ENCODE measurements at regions not wholly inside any gene's neighbourhood (a gene's known extent, or its start where the extent isn't known, plus 50 kb on each side); places are given as distances from the start of the nearest gene placed in this dataset.

- no peak for TF ChIP-seq CTCF (IDR thresholded peaks at IDR 0.05; ENCODE audit: insufficient read depth, low read length, poor library complexity, severe bottlenecking)
- Histone ChIP-seq H3K36me3 (ENCODE audit: control insufficient read depth, insufficient read depth, low read length) (no peaks in the 10 kb centered on the region), H3K4me3 (ENCODE audit: low read depth, low read length) (no peak overlapping the region), H3K27me3 (ENCODE audit: control insufficient read depth, insufficient read depth, low read length) (no peaks in the 10 kb centered on the region)
- no peak for DNase-seq (ENCODE audit: low read depth)
Measured at GRCh38 chr11:33959855-33960400, 68.1 kb upstream of the LMO2 start.

- peaks cover 2% of the 10 kb centered on the region for H3K27me3 ChIP-seq (ENCODE audit: control insufficient read depth, insufficient read depth, low read length)
- no peak for TF ChIP-seq CTCF (IDR thresholded peaks at IDR 0.05; ENCODE audit: insufficient read depth, low read length, poor library complexity, severe bottlenecking)
- no peaks in the 10 kb centered on the region for H3K36me3 ChIP-seq (ENCODE audit: control insufficient read depth, insufficient read depth, low read length)
- DNase-seq (ENCODE audit: low read depth): no peak
- no peak overlapping the region for H3K4me3 ChIP-seq (ENCODE audit: low read depth, low read length)
Measured at GRCh38 chr11:33957304-33957917, 65.5 kb upstream of the LMO2 start.

- H3K36me3 ChIP-seq (ENCODE audit: control insufficient read depth, insufficient read depth, low read length): no peaks in the 10 kb centered on the region
- DNase-seq (ENCODE audit: low read depth): no peak
- TF ChIP-seq CTCF (IDR thresholded peaks at IDR 0.05; ENCODE audit: insufficient read depth, low read length, poor library complexity, severe bottlenecking): no peak
- H3K4me3 ChIP-seq (ENCODE audit: low read depth, low read length): no peak overlapping the region
- H3K27me3 ChIP-seq (ENCODE audit: control insufficient read depth, insufficient read depth, low read length): peaks cover 2% of the 10 kb centered on the region
Measured at GRCh38 chr11:33956611-33957010, 64.7 kb upstream of the LMO2 start.

- no peak for DNase-seq (ENCODE audit: low read depth)
- no peaks in the 10 kb centered on the region for H3K36me3 ChIP-seq (ENCODE audit: control insufficient read depth, insufficient read depth, low read length)
- H3K4me3 ChIP-seq (ENCODE audit: low read depth, low read length): no peak overlapping the region
- H3K27me3 ChIP-seq (ENCODE audit: control insufficient read depth, insufficient read depth, low read length): peaks cover 5% of the 10 kb centered on the region
- no peak for TF ChIP-seq CTCF (IDR thresholded peaks at IDR 0.05; ENCODE audit: insufficient read depth, low read length, poor library complexity, severe bottlenecking)
Measured at GRCh38 chr11:33953289-33953688, 61.4 kb upstream of the LMO2 start.

GRCh38 chr11:33952805-33953204 lies 60.9 kb upstream of the LMO2 start:
- TF ChIP-seq CTCF (IDR thresholded peaks at IDR 0.05; ENCODE audit: insufficient read depth, low read length, poor library complexity, severe bottlenecking): no peak
- Histone ChIP-seq H3K27me3 (ENCODE audit: control insufficient read depth, insufficient read depth, low read length) (peaks cover 5% of the 10 kb centered on the region), H3K36me3 (ENCODE audit: control insufficient read depth, insufficient read depth, low read length) (no peaks in the 10 kb centered on the region), H3K4me3 (ENCODE audit: low read depth, low read length) (no peak overlapping the region)
- no peak for DNase-seq (ENCODE audit: low read depth)
